Retinal pigment epithelial cell (primary cell): ENCODE measurements at regions not wholly inside any gene's neighbourhood (a gene's known extent, or its start where the extent isn't known, plus 50 kb on each side); places are given as distances from the start of the nearest gene placed in this dataset.

Source experiments
- DNase-seq: peaks from one replicate; pipeline ENCODE4 v3.0.0-alpha.2; 2010; ENCODE audit warnings: low read depth
- H3K4me3 ChIP-seq: 2 replicates; pipeline ENCODE4 v1.5.1; 2011; ENCODE audit warnings: mild to moderate bottlenecking, low read length, control low read depth, moderate library complexity
- TF ChIP-seq, protein P1 (sequence below): conservative IDR thresholded peaks from 2 replicates; pipeline ENCODE4 v1.5.1; 2011; ENCODE audit warnings: low read depth, low read length, control low read depth, inconsistent platforms

DNA sequence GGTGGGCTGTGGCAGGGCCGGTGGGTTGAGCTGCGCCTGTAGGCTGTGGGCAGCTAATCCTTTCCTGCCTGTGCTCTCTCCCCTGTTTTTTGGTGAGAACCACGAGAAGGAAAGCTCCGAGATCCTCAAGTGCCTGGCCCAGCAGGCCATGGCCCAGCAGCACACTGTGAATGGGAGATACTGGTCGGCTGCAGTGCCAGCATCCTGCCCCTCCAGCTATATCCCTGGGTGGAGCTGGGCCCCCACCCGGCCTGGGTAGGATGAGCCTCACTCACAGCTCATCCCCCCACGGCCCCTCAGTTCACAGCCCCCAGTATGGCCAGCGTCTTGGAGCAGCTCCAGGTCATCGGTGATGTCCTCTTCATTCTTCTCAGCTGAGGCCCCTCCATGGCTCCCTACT, 164.4 kb upstream of the ZNF267 start:
- H3K4me3 ChIP-seq = no peak overlapping the region
- TF ChIP-seq, protein P1, sequence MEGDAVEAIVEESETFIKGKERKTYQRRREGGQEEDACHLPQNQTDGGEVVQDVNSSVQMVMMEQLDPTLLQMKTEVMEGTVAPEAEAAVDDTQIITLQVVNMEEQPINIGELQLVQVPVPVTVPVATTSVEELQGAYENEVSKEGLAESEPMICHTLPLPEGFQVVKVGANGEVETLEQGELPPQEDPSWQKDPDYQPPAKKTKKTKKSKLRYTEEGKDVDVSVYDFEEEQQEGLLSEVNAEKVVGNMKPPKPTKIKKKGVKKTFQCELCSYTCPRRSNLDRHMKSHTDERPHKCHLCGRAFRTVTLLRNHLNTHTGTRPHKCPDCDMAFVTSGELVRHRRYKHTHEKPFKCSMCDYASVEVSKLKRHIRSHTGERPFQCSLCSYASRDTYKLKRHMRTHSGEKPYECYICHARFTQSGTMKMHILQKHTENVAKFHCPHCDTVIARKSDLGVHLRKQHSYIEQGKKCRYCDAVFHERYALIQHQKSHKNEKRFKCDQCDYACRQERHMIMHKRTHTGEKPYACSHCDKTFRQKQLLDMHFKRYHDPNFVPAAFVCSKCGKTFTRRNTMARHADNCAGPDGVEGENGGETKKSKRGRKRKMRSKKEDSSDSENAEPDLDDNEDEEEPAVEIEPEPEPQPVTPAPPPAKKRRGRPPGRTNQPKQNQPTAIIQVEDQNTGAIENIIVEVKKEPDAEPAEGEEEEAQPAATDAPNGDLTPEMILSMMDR = no peak
- no peak for DNase-seq

DNA sequence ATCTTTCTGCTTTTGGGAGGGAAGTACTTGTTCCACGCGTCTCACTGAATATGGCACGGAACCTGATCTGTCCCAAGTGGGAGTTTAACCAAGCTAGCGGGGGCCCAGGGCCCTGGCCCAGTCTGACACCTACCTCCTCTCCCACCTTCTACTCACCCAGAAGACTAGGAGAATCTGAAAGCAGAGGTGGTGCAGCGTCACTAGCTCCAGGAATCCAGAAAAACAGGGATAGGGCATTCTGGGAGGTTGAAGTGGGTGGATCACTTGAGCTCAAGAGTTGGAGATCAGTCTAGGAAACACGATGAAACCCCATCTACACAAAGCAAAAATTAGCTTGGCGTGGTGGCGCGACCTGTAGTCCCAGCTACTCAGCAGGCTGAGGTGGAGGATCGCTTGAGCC, 163.5 kb upstream of the ZNF267 start:
- H3K4me3 ChIP-seq = no peak overlapping the region
- DNase-seq = no peak
- TF ChIP-seq, protein P1 = no peak

DNA sequence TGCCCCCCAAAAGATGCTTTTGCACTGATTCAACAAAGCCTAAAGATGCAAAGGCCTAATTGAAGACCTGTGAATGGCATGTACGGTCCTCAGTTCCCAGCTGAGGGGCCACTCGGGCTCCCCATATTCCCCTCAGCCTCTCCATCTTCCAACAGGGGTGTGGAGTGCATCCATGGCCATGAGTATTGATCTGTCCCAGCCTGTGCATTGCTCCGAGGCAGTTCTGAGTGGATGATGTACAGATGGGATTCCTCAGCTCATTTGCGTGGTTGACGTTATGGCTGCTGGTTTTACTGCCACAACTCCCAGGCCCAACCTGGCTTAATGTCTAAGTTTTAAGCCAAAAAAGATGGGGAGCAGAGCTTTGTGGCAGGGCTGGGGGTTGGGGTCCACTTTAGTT, 162.7 kb upstream of the ZNF267 start:
- TF ChIP-seq, protein P1 = no peak
- DNase-seq = no peak
- H3K4me3 ChIP-seq = no peak overlapping the region

DNA sequence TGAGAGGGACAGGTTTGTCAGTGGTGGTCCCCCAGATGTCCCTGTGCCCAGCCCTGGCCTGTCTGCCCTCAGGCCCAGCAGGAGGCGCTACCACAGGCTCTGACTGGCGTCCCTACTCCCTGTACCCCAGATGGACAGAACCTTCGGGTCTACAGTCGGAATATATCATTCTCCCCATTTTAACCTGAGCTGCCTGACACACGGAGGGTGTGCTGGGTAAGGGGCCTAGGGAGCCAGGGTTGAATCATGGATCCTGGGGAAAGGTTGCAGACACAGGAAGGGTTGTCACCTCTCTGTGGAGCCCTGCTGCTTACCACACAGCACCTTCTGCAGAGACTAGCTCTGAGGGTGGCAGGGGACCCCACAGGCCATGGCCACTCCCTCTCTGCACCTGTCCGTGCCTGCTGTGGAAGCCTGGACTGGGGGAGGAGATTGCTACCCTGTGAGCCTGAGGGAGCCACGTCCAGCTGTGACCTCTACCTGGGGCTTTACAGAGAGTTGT, 162.2 kb upstream of the ZNF267 start:
- no peak for DNase-seq
- TF ChIP-seq, protein P1 = no peak
- H3K4me3 ChIP-seq = no peak overlapping the region

- no peak for DNase-seq
- H3K4me3 ChIP-seq = no peak overlapping the region
- TF ChIP-seq, protein P1 = no peak
These were observed 161.5 kb upstream of the ZNF267 start for GRCh38 chr16:31712064-31712540.

DNA sequence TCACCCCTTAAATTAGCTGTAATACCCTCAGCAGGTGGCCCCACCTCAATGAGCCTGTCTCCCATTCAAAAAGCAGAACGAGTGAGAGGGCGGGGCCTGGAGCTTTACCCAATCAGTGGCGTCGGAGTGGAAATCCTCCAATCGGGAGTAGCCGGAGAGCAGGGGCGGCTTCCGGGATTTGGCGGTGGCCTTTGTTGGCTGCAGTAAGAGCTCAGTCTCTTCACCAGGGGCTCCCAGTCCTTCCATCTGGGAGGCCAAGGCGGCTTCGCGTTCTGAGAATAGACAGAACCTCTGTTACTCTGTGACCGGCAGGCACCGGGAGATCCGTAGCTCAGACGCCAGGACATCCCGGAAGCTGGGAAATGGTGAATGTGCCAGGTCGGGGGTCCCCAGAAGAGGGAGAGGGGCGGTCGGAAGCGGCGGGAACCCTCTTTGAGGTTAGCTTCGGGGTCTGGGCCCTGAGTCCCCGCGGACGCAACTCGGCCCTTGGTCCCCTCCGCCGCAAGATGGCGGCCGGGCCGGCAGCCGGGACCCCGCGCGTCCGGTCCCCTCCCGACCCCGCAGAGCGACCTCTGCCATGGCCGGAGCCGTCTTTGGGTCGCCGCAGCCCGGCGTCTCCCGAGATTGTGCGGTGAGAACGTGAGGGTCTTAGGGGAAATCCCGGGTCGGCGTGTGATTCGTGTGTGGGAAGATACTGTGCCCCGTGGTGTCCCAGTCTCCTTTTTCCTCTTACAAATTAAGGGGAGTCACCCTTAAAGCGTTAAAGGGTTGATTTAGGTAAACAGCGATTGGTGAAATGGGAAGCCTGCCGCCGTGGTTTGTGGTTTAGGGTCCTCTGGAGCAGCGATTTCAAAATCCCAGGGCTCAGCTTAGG, 160.3 kb upstream of the ZNF267 start:
- DNase-seq = peak; percentile 80
- peak overlapping the region; percentile 94 for H3K4me3 ChIP-seq
- TF ChIP-seq, protein P1 = no peak
